Common myeloid progenitor, CD34-positive (primary cell): ENCODE measurements at regions not wholly inside any gene's neighbourhood (a gene's known extent, or its start where the extent isn't known, plus 50 kb on each side); places are given as distances from the start of the nearest gene placed in this dataset.

ENCODE experiments used
- CTCF ChIA-PET: fragments of 350-600 bp; sonication (Branson Sonifier 250); formaldehyde crosslinking; loops from one replicate; lab custom pipeline; 2021; ENCODE audit warnings: antibody characterized with exemption; lab: Charles Lee
- POLR2A ChIA-PET: fragments of 350-600 bp; sonication (Branson Sonifier 250); formaldehyde crosslinking; loops from one replicate; lab custom pipeline; 2021; ENCODE audit warnings: antibody characterized with exemption; lab: Charles Lee
- DNase-seq, 3 donors: peaks; one replicate each; pipeline versions ENCODE4 v3.0.0 to v3.0.0-alpha.2; 2013
- H3K27ac ChIP-seq, 2 experiments: 1 replicate in 1 of 2; 2 replicates in 1 of 2; pipeline ENCODE4 v1.7.0; 2013; ENCODE audit warnings: inconsistent platforms in 2 of 2, low read length in 2 of 2, mild to moderate bottlenecking in 2 of 2, low read depth in 1 of 2, moderate library complexity in 1 of 2; ENCODE audit not compliant: severe bottlenecking in 2 of 2, insufficient read depth in 1 of 2, poor library complexity in 1 of 2
- H3K27me3 ChIP-seq, 5 experiments: replicated peaks in 2 of 5; 1 replicate in 3 of 5; 2 replicates in 2 of 5; pipeline versions ENCODE4 v1.6.1 to v1.7.0; 2013; ENCODE audit warnings: low read length in 4 of 5, mild to moderate bottlenecking in 2 of 5, moderate library complexity in 2 of 5, inconsistent platforms in 1 of 5; ENCODE audit not compliant: insufficient read depth in 5 of 5, control insufficient read depth in 4 of 5
- H3K36me3 ChIP-seq, 4 experiments: 1 replicate in 2 of 4; 2 replicates in 2 of 4; pipeline versions ENCODE4 v1.6.1 to v1.7.0; 2013; ENCODE audit warnings: low read length in 3 of 4, control low read depth in 1 of 4, mild to moderate bottlenecking in 1 of 4; ENCODE audit not compliant: control insufficient read depth in 4 of 4, insufficient read depth in 4 of 4
- H3K4me1 ChIP-seq, 4 experiments: 1 replicate in 3 of 4; 2 replicates in 1 of 4; pipeline versions ENCODE4 v1.6.1 to v1.7.1; 2013; ENCODE audit warnings: low read length in 3 of 4, mild to moderate bottlenecking in 3 of 4, control low read depth in 1 of 4, inconsistent platforms in 1 of 4, moderate library complexity in 1 of 4; ENCODE audit not compliant: control insufficient read depth in 4 of 4, insufficient read depth in 4 of 4; ENCODE audit errors: control extremely low read depth in 1 of 4
- H3K4me3 ChIP-seq, 7 experiments: 1 replicate in 4 of 7; 2 replicates in 3 of 7; pipeline versions ENCODE4 v1.5.1 to v1.7.0; 2013; ENCODE audit warnings: mild to moderate bottlenecking in 7 of 7, low read length in 6 of 7, moderate library complexity in 6 of 7, inconsistent platforms in 2 of 7, low read depth in 2 of 7, control low read depth in 1 of 7; ENCODE audit not compliant: insufficient read depth in 4 of 7, control insufficient read depth in 1 of 7; ENCODE audit errors: extremely low read depth in 1 of 7
- H3K9me3 ChIP-seq, 5 experiments: 1 replicate in 4 of 5; 2 replicates in 1 of 5; pipeline versions ENCODE4 v1.6.1 to v1.7.1; 2013; ENCODE audit warnings: low read length in 4 of 5, mild to moderate bottlenecking in 2 of 5, inconsistent platforms in 1 of 5, low read depth in 1 of 5, moderate library complexity in 1 of 5; ENCODE audit not compliant: control insufficient read depth in 4 of 5, insufficient read depth in 2 of 5; ENCODE audit errors: control extremely low read depth in 1 of 5
- WGBS: methylation state at CpG from one replicate; pipeline ENCODE4 v1.1.5; 2013; ENCODE audit not compliant: insufficient coverage; 5-methylcytosine and 5-hydroxymethylcytosine counted together

DNA sequence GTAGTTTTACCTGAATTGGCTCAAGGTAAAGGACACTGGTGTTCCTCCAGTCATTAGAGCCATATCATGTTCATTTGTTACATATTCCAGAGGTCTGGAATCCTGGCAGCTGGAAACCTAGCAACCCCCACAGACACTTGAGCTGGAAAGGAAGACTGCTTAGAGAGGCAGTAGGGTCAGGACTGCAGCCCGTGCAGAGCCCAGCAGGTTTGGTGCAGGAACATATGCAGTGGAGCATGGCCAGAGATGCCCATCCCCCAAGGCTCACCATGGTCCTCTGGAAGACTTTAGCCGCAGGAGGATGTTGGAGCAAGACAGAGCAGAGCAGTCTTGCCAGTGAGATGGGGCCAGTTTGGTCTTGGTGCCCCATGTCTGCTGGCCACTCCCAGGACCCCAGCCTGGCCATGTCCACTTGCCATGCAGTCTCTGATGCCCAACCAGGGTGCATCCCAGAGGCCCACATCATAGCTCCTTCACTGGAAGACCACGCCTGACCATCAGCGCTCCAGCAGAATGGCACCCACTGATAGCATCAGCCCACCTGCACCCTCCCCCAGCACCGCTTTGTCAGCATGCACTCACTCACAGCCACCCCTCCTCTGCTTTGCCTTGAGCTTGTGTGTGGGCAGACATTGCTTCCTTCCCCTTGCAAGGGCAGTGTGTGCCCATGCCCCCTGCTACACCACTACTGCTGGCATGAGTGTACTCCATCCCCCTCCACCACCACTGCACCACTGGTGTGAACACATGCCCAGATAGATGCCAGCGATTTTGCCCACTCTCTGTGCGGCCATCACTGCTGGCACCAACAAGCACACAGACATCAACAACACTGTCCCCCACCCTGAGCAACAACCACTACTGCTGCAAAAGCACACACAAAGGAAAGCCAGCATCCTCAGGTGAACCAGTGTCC is 190.3 kb upstream of the SPOCK3 start:
- ChIA-PET CTCF (no interaction called here), POLR2A (no interaction called here)
- no peak for DNase-seq
- WGBS, result 88% methylated on average over 4 of the region's 7 CpGs
- Histone ChIP-seq H3K4me3 (no peak overlapping the region), H3K4me1 (no peaks in the 10 kb centered on the region), H3K9me3 (peaks cover 0 to 2% (median 0%) of the 10 kb centered on the region in 5 experiments), H3K27me3 (no peaks in the 10 kb centered on the region), H3K27ac (no peak overlapping the region), H3K36me3 (no peaks in the 10 kb centered on the region)

- POLR2A ChIA-PET, result no interaction called here
- H3K4me1 ChIP-seq, result no peaks in the 10 kb centered on the region
- H3K4me3 ChIP-seq, result no peak overlapping the region
- peaks cover 0 to 5% (median 0%) of the 10 kb centered on the region in 5 experiments for H3K9me3 ChIP-seq
- no peak overlapping the region for H3K27ac ChIP-seq
- no peaks in the 10 kb centered on the region for H3K36me3 ChIP-seq
- H3K27me3 ChIP-seq, result no peaks in the 10 kb centered on the region
- CTCF ChIA-PET, result no interaction called here
- DNase-seq, result no peak
- WGBS, result 95% methylated on average over 4 of the region's 5 CpGs
These were observed 193.9 kb upstream of the SPOCK3 start for GRCh38 chr4:167428156-167428555.

- peaks cover 0 to 5% (median 0%) of the 10 kb centered on the region in 5 experiments for H3K9me3 ChIP-seq
- no peak for DNase-seq
- H3K27me3 ChIP-seq, result no peaks in the 10 kb centered on the region
- H3K4me3 ChIP-seq, result no peak overlapping the region
- 100% methylated on average over 2 of the region's 3 CpGs for WGBS
- ChIA-PET CTCF (no interaction called here), POLR2A (no interaction called here)
- H3K27ac ChIP-seq, result no peak overlapping the region
- no peaks in the 10 kb centered on the region for H3K36me3 ChIP-seq
- no peaks in the 10 kb centered on the region for H3K4me1 ChIP-seq
These were observed 197.1 kb upstream of the SPOCK3 start for GRCh38 chr4:167431371-167431770.

- H3K36me3 ChIP-seq, result no peaks in the 10 kb centered on the region
- no peak overlapping the region for H3K4me3 ChIP-seq
- DNase-seq, result no peak
- H3K27ac ChIP-seq, result no peak overlapping the region
- no peaks in the 10 kb centered on the region for H3K4me1 ChIP-seq
- WGBS, result no CpG with 5 or more reads among the region's 3 CpGs
- ChIA-PET POLR2A (no interaction called here), CTCF (no interaction called here)
- peaks cover 0 to 5% (median 0%) of the 10 kb centered on the region in 5 experiments for H3K9me3 ChIP-seq
- H3K27me3 ChIP-seq, result no peaks in the 10 kb centered on the region
These were observed 201.5 kb upstream of the SPOCK3 start for GRCh38 chr4:167435786-167436185.

DNA sequence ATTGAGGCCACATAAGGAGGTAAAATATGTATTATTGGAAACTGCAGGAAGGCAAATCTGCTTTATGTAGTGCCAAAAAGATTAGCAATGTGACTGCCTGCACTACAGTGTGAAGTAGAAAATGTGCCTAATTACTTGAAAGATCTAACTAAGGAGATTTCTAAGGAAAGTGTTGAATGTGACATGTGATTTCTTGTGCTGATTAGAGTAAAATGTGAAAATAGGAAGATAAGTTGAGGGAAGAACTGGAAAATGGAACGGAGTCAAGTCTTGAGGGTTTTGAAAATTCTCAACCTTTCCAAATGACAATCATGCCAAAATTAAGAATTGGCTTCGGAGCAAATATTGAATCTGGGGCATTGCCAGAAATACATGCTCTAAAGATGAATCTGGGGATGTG is 209.5 kb upstream of the SPOCK3 start:
- ChIA-PET POLR2A (no interaction called here), CTCF (no interaction called here)
- H3K4me3 ChIP-seq, result no peak overlapping the region
- no peaks in the 10 kb centered on the region for H3K36me3 ChIP-seq
- no peaks in the 10 kb centered on the region for H3K4me1 ChIP-seq
- H3K27ac ChIP-seq, result no peak overlapping the region
- 100% methylated on average over 2 of the region's 2 CpGs for WGBS
- DNase-seq, result no peak
- H3K9me3 ChIP-seq, result no peaks in the 10 kb centered on the region
- H3K27me3 ChIP-seq, result no peaks in the 10 kb centered on the region

DNA sequence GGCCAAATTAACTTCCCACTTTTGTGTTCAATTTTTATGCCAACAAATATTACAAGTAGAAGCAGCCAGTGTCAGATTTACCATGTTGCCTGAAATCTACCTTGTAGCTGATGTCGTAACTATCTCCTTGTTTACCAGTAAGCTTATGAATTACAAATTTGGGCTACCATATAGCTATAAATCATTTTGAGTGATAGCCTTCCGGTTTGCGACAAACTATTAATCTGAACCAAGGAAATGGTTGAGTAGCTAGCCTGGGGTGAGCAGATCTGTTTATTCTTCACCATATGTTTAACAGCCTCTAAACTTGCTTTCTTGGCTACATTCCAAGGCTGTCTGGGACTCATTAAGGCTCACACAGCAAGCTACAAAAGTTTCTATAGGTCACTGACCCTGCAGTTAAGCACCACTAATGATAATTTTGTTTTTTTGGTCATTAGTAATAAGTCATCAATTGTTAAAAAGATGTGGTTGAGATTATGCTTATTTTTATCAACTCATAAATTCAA is 218.7 kb upstream of the SPOCK3 start:
- POLR2A ChIA-PET, result no interaction called here
- Histone ChIP-seq H3K9me3 (no peaks in the 10 kb centered on the region), H3K36me3 (no peaks in the 10 kb centered on the region), H3K27ac (no peak overlapping the region), H3K4me3 (no peak overlapping the region), H3K4me1 (no peaks in the 10 kb centered on the region), H3K27me3 (no peaks in the 10 kb centered on the region)
- no peak for DNase-seq
- 92% methylated on average over 2 of the region's 3 CpGs for WGBS
- CTCF ChIA-PET, result interaction anchor here (0.6 to 1.0 kb wide), 2 partner anchors 16 to 17 kb away, joined by 3 to 4 read pairs; no protein-coding TSS in a partner anchor

GRCh38 chr4:167456619-167457018 is 222.3 kb upstream of the SPOCK3 start:
- Histone ChIP-seq H3K4me3 (no peak overlapping the region), H3K27me3 (no peaks in the 10 kb centered on the region), H3K9me3 (no peaks in the 10 kb centered on the region), H3K4me1 (no peaks in the 10 kb centered on the region), H3K27ac (no peak overlapping the region), H3K36me3 (no peaks in the 10 kb centered on the region)
- ChIA-PET CTCF (no interaction called here), POLR2A (interaction anchor here (0.6 kb wide), 1 partner anchor 44 kb away, joined by 3 read pairs; no protein-coding TSS in a partner anchor)
- WGBS, result no CpG with 5 or more reads among the region's 9 CpGs
- DNase-seq, result no peak
